ENCODE measurements at regions not wholly inside any gene's neighbourhood (a gene's known extent, or its start where the extent isn't known, plus 50 kb on each side); places are given as distances from the start of the nearest gene placed in this dataset.

DNA sequence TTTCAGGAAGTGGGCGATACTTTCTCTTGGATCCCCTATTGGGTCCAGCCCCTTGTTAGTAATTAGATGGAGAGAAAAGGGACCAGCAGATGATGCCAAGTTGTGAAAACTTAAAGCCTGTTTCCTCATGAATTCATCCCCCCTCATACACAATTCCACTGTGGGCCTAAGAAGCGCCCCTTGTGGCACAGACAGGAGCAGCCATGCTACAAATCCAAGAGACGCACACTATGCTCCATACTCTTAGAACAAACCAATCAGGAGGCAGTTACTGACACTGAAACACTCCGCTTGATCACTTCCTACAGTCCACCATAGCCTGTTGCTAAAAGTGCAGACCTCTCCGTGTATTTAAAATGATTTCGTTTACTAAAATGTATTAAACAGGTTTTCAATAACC, 111.3 kb upstream of the ARRDC4 start:
- 77 to 87% methylated on average over 6 of the region's 6 CpGs for WGBS, 2 donors
- no peaks in the 10 kb centered on the region for H3K27me3 ChIP-seq
- no peak for DNase-seq
- H3K4me3 ChIP-seq: no peak overlapping the region
- no peaks in the 10 kb centered on the region for H3K4me1 ChIP-seq
- no peaks in the 10 kb centered on the region for H3K9me3 ChIP-seq
- intact Hi-C loops (cut with DNase I): no loop called here
- no peaks in the 10 kb centered on the region for H3K36me3 ChIP-seq
- TF ChIP-seq, protein P1, sequence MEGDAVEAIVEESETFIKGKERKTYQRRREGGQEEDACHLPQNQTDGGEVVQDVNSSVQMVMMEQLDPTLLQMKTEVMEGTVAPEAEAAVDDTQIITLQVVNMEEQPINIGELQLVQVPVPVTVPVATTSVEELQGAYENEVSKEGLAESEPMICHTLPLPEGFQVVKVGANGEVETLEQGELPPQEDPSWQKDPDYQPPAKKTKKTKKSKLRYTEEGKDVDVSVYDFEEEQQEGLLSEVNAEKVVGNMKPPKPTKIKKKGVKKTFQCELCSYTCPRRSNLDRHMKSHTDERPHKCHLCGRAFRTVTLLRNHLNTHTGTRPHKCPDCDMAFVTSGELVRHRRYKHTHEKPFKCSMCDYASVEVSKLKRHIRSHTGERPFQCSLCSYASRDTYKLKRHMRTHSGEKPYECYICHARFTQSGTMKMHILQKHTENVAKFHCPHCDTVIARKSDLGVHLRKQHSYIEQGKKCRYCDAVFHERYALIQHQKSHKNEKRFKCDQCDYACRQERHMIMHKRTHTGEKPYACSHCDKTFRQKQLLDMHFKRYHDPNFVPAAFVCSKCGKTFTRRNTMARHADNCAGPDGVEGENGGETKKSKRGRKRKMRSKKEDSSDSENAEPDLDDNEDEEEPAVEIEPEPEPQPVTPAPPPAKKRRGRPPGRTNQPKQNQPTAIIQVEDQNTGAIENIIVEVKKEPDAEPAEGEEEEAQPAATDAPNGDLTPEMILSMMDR (IDR thresholded peaks at IDR 0.05): no peak
- no peak for FAIRE-seq
- no peak for ATAC-seq
- H3K27ac ChIP-seq: no peak overlapping the region

DNA sequence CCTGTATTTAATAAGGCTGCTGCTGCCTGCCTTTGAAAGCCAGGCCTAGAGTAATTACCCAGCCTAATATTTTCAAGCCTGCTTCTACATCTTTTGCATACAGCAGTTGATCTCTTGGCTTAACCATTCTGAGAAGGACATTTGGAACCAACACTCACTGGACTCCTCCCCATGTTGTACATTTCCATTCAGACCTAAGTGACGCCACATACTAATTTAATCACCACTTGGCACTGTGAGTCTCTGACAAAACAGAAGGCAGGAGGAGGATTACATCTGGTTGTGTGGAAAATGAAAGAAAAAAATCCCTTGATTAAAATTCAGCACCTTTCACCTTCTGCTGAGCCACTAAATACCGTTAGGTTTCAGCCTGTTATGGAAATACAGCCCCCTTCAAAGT, 102.2 kb upstream of the ARRDC4 start:
- 84% methylated on average over 2 of the region's 2 CpGs for WGBS, 2 donors
- no peaks in the 10 kb centered on the region for H3K36me3 ChIP-seq
- H3K4me3 ChIP-seq: no peak overlapping the region
- H3K27ac ChIP-seq: no peak overlapping the region
- TF ChIP-seq, protein P1 (IDR thresholded peaks at IDR 0.05): no peak
- ATAC-seq: no peak
- no peak for DNase-seq
- intact Hi-C loops (cut with DNase I): no loop called here
- no peak for FAIRE-seq
- no peaks in the 10 kb centered on the region for H3K9me3 ChIP-seq
- no peaks in the 10 kb centered on the region for H3K27me3 ChIP-seq
- H3K4me1 ChIP-seq: no peaks in the 10 kb centered on the region

DNA sequence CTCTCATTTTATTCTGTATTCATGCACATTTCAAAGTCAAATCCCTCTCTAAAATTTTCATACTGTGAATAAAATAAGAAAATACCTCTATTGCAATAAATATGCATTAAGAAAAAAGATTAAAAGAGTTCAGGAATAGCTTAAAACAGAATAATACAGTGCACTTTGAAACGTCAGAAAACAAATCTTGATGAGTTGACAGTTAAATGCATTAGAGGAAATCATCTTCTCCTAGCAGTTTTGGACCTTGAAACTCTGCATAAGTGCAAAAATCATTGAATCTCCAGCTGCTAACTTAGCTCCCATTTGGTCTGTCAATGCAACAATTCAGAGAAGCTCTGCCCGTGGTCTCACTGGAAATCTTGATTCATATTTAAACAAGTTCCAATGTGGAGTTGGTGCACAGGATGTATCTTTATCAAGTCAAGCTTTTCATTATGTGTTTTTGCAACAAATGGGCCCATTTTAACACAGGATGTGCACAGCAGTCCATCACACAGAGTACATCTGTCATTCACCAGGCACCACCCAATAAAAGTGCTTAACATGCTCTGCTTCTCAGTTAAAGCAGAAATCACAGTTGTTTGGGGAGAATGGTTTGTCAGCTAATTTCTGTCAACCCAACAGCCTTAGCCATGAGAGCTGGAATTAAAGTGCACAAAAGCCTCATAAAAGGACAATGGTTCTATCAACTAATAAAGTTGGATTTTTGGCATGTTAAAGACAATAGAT, 98.8 kb upstream of the ARRDC4 start:
- Histone ChIP-seq H3K9me3 (no peaks in the 10 kb centered on the region), H3K4me1 (no peaks in the 10 kb centered on the region), H3K4me3 (no peak overlapping the region), H3K27me3 (no peaks in the 10 kb centered on the region), H3K36me3 (no peaks in the 10 kb centered on the region), H3K27ac (no peak overlapping the region)
- FAIRE-seq (no peak), DNase-seq (no peak), ATAC-seq (no peak)
- intact Hi-C loops (cut with DNase I): loop anchor here in 1 of 3 donors (10.0 kb wide), 1 partner anchor 413 kb away; no protein-coding TSS in a partner anchor
- TF ChIP-seq, protein P1 (IDR thresholded peaks at IDR 0.05): no peak
- 47 to 53% methylated on average over 2 of the region's 2 CpGs for WGBS, 2 donors

DNA sequence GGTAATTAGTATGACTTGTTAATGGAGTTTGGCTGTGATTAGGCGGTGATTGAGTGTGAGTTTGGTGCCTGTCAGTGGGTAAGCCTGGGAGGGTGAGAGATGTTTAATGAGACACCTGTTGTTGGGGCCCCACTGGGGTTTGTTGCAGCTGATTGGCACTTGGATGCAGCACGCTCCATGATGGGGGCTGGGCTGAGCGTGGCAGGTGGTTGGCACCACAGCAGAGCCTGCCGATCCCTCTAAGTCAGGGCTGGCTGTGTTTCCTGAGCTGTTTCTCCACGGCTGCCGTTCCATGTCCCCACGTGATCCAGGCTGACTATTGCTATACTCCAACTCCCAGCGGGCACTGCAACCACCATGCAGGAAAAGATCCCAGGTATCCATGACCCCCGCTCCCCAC, 93.5 kb upstream of the ARRDC4 start:
- Histone ChIP-seq H3K27ac (no peak overlapping the region), H3K9me3 (no peaks in the 10 kb centered on the region), H3K27me3 (no peaks in the 10 kb centered on the region), H3K4me1 (no peaks in the 10 kb centered on the region), H3K4me3 (no peak overlapping the region), H3K36me3 (no peaks in the 10 kb centered on the region)
- DNase-seq (no peak), ATAC-seq (no peak), FAIRE-seq (no peak)
- TF ChIP-seq, protein P1 (IDR thresholded peaks at IDR 0.05): no peak
- WGBS, 2 donors: 74 to 83% methylated on average over 9 of the region's 9 CpGs
- intact Hi-C loops (cut with DNase I): loop anchor here in 1 of 3 donors (10.0 kb wide), 1 partner anchor 408 kb away; no protein-coding TSS in a partner anchor

DNA sequence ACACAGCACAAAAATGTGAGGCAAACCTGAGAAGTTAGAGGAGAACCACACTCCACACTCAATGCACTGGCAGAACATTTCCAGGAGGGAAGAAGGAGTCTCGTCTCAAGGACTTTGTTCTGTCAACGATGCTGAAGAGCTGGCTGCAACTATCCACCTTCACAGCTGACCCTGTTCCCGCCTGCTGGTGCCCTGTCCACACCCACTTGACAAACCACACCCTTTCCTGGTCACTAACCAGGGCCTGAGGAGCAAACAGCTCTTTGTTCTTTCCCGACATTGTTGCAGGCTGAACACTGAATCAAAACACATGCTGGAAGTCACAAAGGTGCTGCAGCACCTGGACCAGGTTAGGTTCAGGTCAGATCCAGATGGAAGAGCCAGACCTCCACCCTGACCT, 92.6 kb upstream of the ARRDC4 start:
- no peaks in the 10 kb centered on the region for H3K27me3 ChIP-seq
- H3K9me3 ChIP-seq: no peaks in the 10 kb centered on the region
- DNase-seq (no peak), FAIRE-seq (no peak), ATAC-seq (peak in 2 of 4 donors; percentile 38 to 42)
- no peaks in the 10 kb centered on the region for H3K4me1 ChIP-seq
- TF ChIP-seq, protein P1 (IDR thresholded peaks at IDR 0.05): no peak
- intact Hi-C loops (cut with DNase I): loop anchor here in 1 of 3 donors (10.0 kb wide), 1 partner anchor 407 kb away; no protein-coding TSS in a partner anchor
- 17 to 32% methylated on average over 4 of the region's 4 CpGs for WGBS, 2 donors
- H3K4me3 ChIP-seq: no peak overlapping the region
- H3K27ac ChIP-seq: no peak overlapping the region
- no peaks in the 10 kb centered on the region for H3K36me3 ChIP-seq
